Activated CD4-positive, alpha-beta T cell treated with anti-CD3 and anti-CD28 coated beads, Interleukin-2, amount 50 U/mL, for 48 hours (primary cell): ENCODE measurements at regions not wholly inside any gene's neighbourhood (a gene's known extent, or its start where the extent isn't known, plus 50 kb on each side); places are given as distances from the start of the nearest gene placed in this dataset.
"Not testable (repeated sequence)": the region's sequence is repeated elsewhere in the genome, so short reads cannot be mapped to it uniquely, and the experiment has no call there.

ENCODE experiments used
- DNase-seq, 2 experiments: peaks; one replicate each; pipeline ENCODE4 v3.0.0-alpha.2; 2020

DNA sequence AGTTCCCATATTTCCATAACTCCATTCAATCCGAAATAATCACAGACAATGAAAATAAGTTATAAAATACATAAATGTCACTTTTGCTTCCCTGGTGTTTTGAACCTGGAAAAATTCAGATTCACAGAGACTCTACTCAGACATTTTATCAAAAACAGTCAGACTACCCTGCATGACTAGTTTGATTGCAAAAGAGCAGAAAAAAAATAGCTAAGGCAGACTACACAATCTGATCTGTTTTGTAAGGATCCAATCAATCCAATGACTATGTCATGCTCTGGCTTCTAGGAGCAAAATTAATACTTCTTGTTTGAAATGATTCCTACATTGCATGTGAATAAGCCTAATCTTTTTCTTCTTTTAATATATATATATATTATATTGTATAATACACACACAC, 1262.6 kb downstream of the EFNA5 start:
- no peak for DNase-seq

DNA sequence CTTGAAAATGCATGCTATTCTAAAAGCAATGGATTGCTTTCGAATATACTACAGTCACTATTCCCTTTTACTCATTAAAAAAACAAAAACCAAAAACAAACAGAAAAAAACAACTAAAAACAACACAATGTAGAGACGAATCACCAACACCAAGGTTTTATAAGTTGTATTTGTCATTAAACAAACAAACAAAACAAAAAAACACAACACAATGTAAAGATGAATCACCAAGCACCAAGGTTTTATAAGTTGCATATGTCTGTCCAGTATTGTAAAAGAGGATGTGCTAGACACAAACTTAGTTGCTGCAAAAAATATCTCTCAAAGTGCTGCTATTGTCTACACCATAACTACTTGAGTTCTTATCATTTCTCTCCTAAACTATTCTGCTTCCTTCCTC, 1269.2 kb downstream of the EFNA5 start:
- no peak for DNase-seq

DNA sequence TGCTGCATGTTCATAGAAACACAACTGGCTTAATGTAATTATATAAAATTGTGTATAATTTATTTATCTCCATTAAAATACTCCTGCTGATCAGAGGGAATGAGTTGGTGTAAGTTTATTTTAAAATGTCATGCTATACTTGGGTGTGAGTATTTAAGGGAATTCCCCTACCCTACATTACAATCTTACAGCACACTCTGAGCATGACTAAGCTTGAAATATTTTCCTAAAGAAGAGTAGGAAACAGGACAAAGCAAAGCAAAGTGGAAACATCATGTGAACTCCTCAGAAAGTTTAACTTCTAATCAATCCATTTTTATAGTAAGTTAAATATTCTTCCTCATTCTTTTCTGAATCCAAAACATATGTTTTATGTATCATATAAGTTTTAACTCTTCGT, 1271.3 kb downstream of the EFNA5 start:
- no peak for DNase-seq

DNA sequence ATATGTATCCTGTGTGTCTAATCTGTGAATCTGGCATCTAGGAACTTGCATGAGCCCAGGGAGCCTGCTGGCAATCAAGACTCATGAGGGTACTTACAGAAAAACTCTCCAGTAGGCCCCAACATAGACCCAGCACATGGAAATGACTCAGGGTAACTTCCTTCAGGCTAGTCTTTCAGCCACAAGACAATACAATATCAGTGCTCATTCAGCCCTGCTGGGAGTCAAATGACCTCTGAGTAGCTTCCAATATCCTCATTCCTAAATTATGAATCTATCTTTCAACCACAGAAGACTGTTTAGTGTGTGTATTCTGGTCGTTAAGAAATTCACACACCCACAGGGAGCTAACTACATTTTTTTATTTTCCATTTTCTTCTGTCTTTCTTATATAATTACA, 1273.0 kb downstream of the EFNA5 start:
- DNase-seq: no peak

DNA sequence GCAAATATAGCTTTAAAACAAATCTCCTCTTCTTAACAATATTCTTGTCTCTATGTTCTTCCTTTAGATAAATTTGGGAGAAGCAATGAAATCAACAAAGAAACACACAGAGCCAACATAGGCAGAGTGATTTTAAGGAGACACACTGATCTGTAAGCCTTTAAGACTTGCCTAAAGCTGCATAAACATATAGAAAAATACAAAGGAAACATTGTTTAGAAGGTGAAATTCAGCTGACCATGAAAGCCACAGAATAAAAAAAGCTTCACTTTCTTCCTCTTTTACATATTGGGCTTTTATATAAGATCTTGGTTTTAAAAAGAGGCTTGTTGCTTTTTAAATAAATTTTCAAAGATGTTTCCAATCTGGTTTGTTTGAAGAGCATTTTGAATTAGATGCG, 1277.5 kb downstream of the EFNA5 start:
- DNase-seq: no peak

DNA sequence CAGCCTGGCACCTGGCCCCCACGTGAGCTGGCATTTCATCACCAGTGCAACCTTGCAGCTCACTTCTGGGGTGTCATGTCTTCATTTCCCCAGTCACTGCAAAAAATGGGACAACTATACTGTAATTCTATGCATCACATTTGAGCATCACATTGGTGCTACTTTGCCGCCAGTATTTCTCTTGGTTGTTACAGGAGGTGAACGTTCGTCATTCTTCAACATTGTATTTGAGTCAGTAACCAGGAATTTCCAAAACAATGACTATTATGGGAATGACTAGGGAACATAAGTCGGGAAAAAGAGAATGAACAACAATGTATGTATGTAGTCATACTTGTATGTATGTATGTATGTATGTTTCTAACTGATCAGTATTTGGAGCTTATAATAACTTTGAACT, 1278.0 kb downstream of the EFNA5 start:
- DNase-seq: no peak

DNA sequence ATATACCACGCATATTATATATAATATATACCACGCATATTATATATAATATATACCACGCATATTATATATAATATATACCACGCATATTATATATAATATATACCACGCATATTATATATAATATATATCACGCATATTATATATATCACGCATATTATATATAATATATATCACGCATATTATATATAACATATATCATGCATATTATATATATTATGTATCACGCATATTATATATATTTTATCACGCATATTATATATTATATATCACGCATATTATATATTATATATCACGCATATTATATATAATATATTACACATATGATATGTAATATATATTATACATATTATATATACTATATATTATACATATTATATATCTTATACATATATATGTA, 1283.0 kb downstream of the EFNA5 start:
- not testable (repeated sequence) for DNase-seq

DNA sequence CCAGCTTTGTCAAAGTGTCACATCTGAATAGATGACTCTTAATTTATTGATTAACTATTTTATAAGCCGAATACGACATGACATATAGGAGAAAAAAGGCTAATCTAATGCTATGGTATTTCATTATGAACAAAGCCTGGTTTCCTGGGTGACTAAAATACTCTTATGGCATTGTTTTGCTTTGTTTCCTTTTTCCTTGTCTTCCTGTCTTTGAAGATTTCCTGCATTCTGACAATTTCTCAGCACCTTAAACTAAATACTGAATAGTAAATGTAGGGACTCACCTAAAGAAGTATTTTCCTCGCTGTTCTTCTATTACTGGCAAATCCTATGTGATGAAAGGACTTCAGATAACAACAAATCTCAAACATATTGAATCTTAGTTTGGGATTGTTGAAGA, 1284.5 kb downstream of the EFNA5 start:
- DNase-seq: no peak

DNA sequence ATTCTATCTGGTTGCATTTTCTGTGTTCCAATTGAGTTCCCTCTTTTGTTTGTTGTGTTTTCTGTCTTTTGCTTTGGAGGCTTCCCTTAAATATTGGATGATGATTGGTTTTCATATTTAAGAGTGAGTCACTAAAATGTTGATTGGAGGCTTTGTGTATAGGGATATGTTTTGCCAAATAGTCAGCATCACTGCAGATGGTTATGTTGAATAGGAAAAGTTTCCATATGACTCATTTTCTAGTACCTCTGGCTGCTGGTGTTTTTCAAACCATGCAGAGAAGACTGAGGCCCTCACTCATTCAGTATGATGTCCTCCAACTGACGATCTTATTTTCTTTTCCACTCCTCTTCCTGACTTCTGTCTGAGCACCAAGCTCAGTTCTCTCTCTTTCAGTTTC, 1290.0 kb downstream of the EFNA5 start:
- DNase-seq: no peak

DNA sequence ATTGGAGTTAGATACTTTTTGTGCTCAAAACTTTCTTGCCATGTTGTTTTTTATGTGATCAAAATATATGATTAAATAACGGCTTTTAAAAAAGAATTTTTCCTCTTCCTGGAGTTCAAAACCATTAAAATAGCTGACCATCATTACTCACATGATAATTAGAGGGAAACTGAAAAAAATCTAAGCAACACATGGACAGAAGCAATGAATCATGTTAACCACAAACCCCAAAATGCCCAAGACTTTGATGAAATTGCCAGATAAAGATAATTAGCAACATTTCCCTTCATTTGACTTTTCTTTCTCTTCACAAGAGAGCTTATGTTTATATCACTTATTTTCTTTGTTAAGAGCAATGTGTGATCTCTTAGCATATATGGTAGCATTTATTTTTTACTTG, 1294.2 kb downstream of the EFNA5 start:
- no peak for DNase-seq

DNA sequence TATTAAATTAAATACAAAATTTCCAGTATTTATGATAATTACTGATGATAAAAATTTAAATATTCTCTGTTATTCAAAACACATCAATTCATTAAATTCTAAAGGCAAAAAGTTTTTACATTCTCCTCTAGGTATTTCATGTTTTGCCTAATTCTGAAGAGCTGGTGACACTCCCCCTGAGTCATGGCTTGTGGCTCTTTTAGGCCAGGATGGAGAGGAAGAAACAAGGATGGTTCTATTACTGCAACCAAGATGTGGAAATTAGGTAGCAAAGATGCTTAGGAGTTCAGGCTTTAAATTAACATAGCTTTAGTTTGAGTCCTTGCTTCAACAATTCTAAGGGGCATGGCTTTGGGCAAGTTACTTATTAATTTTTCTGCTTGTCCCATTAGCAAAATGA, 1295.8 kb downstream of the EFNA5 start:
- DNase-seq: no peak

DNA sequence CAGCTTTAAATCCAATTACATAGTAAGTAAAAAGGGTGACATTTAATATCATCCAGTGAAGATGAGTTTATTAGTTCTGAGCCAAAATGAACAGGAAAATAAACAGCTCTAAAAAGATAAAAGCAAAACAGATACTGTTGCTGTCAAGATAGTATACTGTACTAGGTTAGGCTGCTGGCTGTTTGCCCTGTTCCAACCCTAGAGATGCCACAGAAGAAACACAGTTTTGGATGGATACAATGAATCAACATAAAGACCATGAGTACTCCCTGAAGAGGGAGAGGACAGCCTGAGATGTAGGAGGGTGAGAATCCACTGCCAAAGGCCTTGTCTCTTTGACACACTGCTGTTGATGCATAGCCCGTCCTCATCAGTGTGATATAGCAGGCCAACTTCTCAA, 1302.7 kb downstream of the EFNA5 start:
- no peak for DNase-seq

DNA sequence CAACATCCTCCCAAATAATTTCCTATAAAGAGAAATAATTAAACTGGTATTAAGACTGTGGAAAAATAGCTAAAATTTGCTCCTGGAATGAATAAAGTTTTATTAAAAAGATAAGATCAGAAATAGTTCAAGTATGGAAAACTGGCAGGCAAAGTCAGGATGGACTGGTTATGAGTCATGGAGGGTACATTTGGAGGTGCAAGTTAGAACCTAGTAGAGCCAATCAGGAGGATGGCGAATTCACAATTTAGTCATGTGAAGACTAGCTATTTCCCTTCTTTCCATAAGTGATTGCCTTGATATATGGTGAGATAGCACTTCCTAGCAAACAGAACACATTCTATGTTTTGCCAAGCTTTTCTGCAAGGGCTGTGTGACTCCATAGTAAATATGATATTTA, 1303.5 kb downstream of the EFNA5 start:
- no peak for DNase-seq

DNA sequence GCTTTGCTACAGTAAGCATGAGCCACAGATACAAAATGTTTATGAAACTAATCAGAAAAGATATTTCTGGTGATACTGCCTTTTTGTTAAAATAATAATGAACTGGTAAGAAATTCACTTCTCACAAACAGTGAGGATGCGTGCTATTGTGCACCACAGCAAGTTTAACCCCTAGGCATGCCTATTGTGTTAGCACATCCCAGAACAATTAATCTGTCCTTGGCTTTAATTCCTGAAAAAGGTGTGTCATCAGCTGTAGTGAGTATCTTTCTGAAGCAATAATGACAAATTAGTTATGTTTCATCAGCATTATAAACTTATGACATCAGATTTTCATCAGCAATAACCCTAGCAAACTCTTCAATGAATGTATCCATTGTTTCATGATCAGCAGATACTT, 1307.2 kb downstream of the EFNA5 start:
- DNase-seq: no peak

DNA sequence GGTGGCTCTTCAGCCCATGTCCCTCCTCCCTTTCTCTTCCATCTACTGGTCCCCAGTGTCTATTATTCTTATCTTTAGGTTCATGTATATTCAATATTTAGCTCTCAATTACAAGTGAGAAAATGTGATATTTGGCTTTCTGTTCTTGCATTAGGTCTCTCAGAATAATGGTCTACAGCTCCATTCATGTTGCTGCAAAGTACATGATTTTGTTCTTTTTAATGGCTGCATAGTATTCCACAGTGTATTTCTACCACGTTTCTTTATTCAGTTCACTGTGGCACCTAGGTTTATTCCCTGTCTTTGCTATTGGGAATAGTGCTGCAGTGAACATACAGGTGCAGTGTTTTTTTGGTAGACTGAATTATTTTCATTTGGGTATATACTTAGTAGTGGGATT, 1308.8 kb downstream of the EFNA5 start:
- no peak for DNase-seq

DNA sequence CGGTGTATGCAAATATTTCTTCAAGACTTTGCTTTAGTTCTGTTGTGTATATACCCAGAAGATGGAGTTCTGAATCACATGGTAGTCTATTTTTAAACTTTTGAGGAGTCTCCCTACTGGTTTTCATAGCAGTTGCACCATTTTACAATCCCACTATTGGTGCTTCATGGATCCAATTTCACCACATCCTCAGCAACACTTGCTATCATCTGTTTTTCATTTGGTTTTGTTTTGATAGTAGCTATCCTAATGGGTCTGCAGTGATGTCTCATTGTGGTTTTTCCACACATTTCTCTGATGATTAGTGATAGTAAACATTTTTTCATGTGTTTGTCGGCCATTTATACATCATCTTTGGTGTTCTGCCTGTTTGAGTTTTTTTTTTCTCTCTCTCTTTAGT, 1339.3 kb downstream of the EFNA5 start:
- no peak for DNase-seq

DNA sequence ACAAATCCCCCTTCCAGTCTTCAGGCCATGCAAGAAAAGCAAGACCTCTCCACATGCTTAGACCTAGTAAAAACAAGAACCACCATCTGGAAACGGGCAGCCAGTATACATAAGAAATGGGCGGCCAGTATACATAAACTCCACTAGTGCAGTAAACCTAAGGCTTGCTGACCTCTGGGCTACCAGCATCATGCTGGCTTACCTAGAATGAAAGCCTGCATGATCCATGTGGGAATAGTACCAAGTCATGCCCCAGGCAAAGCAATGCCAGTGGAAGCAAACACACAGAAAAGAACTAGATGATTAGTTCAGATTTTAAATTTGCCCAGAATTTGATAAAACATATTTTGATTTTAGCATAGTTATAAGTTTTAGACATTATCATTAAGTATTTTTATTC, 1346.4 kb downstream of the EFNA5 start:
- DNase-seq: no peak

DNA sequence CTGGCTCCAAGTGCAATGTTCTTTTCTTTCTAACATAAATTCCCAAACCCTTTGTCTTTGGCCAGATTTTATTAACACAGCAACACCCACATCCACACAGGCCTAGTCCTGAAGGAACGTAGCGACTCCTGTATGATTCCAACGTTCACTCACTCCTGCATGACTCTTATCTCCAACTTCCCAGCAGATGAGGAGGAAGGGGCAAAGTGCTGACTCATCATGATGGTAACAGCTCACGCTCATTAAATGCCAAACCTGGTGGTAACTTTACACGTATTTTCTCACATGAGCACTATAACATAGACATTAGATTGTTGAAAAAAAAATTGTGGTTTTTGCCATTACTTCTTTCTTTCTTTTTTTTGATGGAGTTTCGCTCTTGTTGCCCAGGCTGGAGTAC, 1349.5 kb downstream of the EFNA5 start:
- DNase-seq: no peak

DNA sequence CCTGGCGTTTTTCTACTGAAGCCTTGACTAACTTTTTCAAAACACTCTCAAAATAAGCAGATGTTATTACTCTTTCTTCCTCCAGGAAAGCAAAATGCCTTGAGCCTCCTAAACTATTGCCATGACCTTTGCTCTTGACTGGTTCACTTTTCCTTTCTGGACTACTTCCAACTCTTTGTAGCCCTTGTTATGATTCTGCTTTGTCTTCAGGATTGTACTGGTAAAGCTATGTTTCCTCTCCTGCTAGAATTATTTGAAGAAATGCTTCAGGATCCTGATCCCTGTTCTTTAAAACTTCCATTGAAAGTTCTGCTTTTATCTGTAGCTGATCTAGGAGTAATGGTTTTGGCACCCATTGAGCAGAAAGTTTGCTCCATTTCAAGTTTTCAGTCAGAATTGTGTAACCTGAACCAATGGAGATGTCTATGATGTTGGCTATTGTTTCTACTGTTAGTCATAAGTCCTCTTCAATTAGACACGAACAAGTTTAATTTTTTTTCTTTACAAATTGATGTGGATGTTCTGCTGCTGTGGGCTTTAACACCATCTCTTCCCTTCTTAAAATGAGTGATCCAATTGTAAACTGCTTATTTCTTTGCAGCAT, 1356.4 kb downstream of the EFNA5 start:
- DNase-seq: no peak

DNA sequence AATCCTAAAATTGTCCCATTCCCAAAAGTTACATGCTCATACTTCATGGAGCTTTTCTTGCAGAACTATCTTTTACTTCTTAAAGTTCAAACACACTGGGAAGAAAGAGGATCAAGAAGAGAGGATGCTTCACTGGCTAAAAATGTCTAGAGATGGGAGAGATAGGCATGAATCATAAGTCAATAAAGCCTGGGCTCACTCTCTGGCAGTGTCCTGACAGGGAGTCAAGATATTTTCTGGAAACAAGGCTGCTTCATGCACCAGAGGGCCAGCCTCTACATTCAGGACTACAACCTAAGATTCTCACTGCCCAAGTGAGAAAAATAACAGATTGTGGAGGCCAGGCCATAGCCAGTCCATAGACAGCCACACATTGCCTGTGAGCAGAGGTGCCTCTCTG, 1358.4 kb downstream of the EFNA5 start:
- DNase-seq: no peak

DNA sequence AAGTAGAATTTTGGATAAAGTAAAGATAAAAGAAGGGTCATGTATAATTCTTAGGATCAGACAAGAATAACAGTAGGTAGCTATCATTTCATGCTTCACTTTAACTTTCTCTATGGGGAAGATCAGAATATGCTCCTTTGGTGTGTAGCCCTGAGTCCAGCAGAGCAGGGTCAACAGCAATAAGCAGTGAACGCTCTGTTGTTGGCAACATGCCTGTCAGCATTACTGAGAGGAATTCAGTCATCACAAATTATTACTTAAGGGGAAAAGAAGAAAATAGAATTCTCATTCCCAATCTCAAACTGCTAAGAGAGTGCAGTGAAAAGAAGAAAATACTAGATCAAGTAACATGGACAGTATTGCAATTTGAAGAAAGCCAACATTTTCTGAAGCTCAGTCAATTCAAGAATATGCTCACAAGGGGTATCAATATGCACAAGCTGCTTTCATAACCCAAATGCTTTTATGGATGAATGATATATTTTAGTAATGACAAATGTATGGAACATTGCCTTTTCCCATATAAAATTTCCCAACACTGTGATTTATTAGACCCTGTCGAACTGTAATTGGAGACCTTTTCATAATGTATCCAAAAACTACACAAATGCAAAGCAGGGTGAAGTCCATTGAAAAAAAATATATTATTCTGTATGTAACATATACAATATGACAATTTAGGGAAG, 1359.4 kb downstream of the EFNA5 start:
- DNase-seq: no peak

DNA sequence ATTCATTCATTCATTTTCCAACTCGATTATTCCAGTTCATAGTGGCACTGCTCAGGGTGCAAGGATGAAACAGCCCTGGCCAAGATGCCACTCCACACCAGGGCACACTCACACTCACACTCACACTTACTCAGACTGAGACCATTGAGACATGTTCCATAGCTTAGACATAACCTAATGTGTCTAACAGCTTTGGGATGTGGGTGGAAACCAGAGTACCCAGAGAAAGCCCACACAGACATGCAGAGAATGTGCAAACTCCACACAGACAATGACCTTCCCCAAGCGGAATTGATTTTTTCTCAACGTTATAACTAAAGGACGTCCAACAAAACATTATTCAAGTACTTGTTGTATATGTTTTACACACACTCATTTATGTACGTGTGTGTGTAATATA, 1363.5 kb downstream of the EFNA5 start:
- DNase-seq: no peak

DNA sequence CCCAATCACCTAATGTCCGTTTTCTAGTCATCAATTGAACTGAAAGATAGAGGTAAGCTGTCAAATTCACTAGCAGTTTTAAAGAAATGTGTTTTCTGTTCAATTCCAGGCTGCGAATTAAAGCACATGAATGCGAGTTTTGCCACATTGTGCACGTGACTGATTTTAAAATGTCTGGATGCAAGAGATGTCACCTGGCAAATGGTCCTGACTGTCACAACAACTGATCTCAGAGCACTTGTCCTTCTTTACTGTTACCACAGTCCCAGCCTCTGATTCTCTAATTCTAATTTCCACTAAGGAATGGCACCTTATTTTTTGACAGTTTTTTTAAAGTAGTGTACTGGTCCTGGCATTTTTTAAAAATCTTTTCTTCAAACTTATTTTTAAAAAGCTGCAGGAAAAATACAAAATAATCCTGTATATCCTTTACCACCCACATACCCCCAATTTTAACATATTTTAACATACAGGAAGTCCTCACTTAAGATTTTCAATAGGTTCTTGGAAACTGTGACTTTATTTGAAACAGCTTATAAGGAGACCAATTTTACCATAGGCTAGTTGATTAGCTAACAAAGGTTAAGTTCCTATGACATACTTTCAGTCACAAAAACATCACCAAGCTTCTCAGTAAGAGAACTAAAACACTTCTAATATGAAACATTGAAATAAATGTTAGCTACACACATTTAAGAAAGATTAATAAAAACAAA, 1364.3 kb downstream of the EFNA5 start:
- no peak for DNase-seq

DNA sequence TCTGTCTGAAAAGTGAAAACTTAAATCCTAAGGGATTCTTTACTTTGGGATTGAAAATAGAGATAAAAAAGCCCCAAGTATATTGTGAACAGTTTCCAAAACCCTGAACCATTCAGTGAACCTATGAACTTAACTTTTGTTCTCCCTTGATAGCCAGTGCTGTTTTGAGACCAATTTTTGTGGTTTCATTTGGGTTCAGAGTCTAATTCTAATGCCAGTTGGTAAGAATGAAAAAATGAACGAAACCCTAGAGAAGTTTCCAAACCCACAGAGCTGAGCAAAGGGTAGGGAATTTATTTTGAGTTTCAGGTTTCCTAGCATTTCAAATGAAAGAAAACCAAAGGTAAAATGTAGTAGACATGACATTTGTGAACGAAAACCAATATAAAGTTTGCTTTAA, 1366.8 kb downstream of the EFNA5 start:
- no peak for DNase-seq

DNA sequence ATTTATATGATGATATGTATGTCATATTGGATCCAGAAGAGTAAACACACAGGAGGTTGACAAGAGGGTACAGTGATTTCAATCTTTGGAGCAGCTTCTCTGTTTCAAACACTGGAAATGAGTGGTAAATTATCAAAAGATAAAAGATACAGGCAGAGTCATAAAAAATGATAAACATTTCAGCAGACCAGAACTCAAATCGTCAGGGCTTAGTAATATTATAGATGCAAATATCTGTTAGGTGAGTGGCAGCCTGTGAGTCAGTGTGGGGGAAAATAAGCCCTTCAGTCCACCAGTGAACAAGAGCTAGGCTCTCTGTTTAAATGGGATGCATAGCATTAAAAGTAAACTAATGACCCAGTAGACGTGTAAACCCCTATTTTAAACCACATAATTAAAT, 1378.1 kb downstream of the EFNA5 start:
- DNase-seq: no peak
